ENCODE measurements at regions not wholly inside any gene's neighbourhood (a gene's known extent, or its start where the extent isn't known, plus 50 kb on each side); places are given as distances from the start of the nearest gene placed in this dataset.
A peak's percentile ranks its signal among the peaks of the same experiment; 100 is the strongest.

GRCh38 chr4:19961091-19961490 lies 290.6 kb upstream of the SLIT2 start:
- no peak for TF ChIP-seq CTCF (IDR thresholded peaks at IDR 0.05)
- H3K27me3 Mint-ChIP-seq (ENCODE audit: low read depth, poor library complexity) = no peaks in the 10 kb centered on the region

GRCh38 chr4:19958848-19959247 lies 292.9 kb upstream of the SLIT2 start:
- TF ChIP-seq CTCF (IDR thresholded peaks at IDR 0.05) = no peak
- Mint-ChIP-seq H3K36me3 (ENCODE audit: low read depth) (no peaks in the 10 kb centered on the region), H3K9me3 (no peaks in the 10 kb centered on the region), H3K4me1 (no peaks in the 10 kb centered on the region), H3K27me3 (ENCODE audit: low read depth, poor library complexity) (no peaks in the 10 kb centered on the region), H3K4me3 (no peak overlapping the region), H3K27ac (no peak overlapping the region)
- no peak for DNase-seq

More at GRCh38 chr4:19961091-19961490, 290.6 kb upstream of the SLIT2 start:
- Mint-ChIP-seq H3K9me3 (peaks cover 9% of the 10 kb centered on the region), H3K4me1 (no peaks in the 10 kb centered on the region), H3K36me3 (ENCODE audit: low read depth) (no peaks in the 10 kb centered on the region), H3K27ac (no peak overlapping the region), H3K4me3 (no peak overlapping the region)
- no peak for DNase-seq

- Mint-ChIP-seq H3K27ac (no peak overlapping the region), H3K4me1 (peaks cover 14% of the 10 kb centered on the region), H3K36me3 (ENCODE audit: low read depth) (no peaks in the 10 kb centered on the region), H3K9me3 (peaks cover 7% of the 10 kb centered on the region), H3K27me3 (ENCODE audit: low read depth, poor library complexity) (no peaks in the 10 kb centered on the region), H3K4me3 (no peak overlapping the region)
- TF ChIP-seq CTCF (IDR thresholded peaks at IDR 0.05) = no peak
- no peak for DNase-seq
Observed at GRCh38 chr4:19947349-19947748, 304.4 kb upstream of the SLIT2 start.

GRCh38 chr4:19945979-19946380 lies 305.7 kb upstream of the SLIT2 start:
- no peak for TF ChIP-seq CTCF (IDR thresholded peaks at IDR 0.05)
- no peak for DNase-seq
- Mint-ChIP-seq H3K4me3 (no peak overlapping the region), H3K27me3 (ENCODE audit: low read depth, poor library complexity) (no peaks in the 10 kb centered on the region), H3K9me3 (peaks cover 7% of the 10 kb centered on the region), H3K27ac (peak overlapping the region; percentile 57), H3K36me3 (ENCODE audit: low read depth) (no peaks in the 10 kb centered on the region), H3K4me1 (peaks cover 14% of the 10 kb centered on the region)

GRCh38 chr4:19945501-19945900 lies 306.2 kb upstream of the SLIT2 start:
- H3K9me3 Mint-ChIP-seq = peaks cover 7% of the 10 kb centered on the region
- peak overlapping the region; percentile 57 for H3K27ac Mint-ChIP-seq
- H3K27me3 Mint-ChIP-seq (ENCODE audit: low read depth, poor library complexity) = no peaks in the 10 kb centered on the region
- no peak for TF ChIP-seq CTCF (IDR thresholded peaks at IDR 0.05)
- H3K36me3 Mint-ChIP-seq (ENCODE audit: low read depth) = no peaks in the 10 kb centered on the region
- peaks cover 14% of the 10 kb centered on the region for H3K4me1 Mint-ChIP-seq
- no peak for DNase-seq
- H3K4me3 Mint-ChIP-seq = no peak overlapping the region

- Mint-ChIP-seq H3K4me1 (peaks cover 14% of the 10 kb centered on the region), H3K27me3 (ENCODE audit: low read depth, poor library complexity) (no peaks in the 10 kb centered on the region), H3K36me3 (ENCODE audit: low read depth) (no peaks in the 10 kb centered on the region), H3K27ac (no peak overlapping the region), H3K4me3 (no peak overlapping the region), H3K9me3 (peaks cover 7% of the 10 kb centered on the region)
- no peak for DNase-seq
- TF ChIP-seq CTCF (IDR thresholded peaks at IDR 0.05) = no peak
Observed at GRCh38 chr4:19944806-19945205, 306.9 kb upstream of the SLIT2 start.
